ENCODE measurements at regions not wholly inside any gene's neighbourhood (a gene's known extent, or its start where the extent isn't known, plus 50 kb on each side); places are given as distances from the start of the nearest gene placed in this dataset.

- Mint-ChIP-seq H3K9me3 (peaks cover 4% of the 10 kb centered on the region), H3K4me3 (no peak overlapping the region), H3K27ac (no peak overlapping the region), H3K36me3 (ENCODE audit: low read depth) (no peaks in the 10 kb centered on the region), H3K4me1 (ENCODE audit: low read depth) (no peaks in the 10 kb centered on the region), H3K27me3 (no peaks in the 10 kb centered on the region)
- DNase-seq (no peak), ATAC-seq (no peak)
- no peak for TF ChIP-seq CTCF (IDR thresholded peaks at IDR 0.05)
- POLR2A ChIA-PET, result interaction anchor here (0.6 kb wide), 1 partner anchor 842 kb away, joined by 3 read pairs; no protein-coding TSS in a partner anchor
- CTCF ChIA-PET, result no interaction called here
- intact Hi-C loops (cut with micrococcal nuclease), result no loop called here
Measured at GRCh38 chr4:166482758-166483157, 609.7 kb downstream of the TLL1 start.

- ChIA-PET POLR2A (no interaction called here), CTCF (no interaction called here)
- no peak overlapping the region for H3K4me3 Mint-ChIP-seq
- no peak for ATAC-seq
- no peak for TF ChIP-seq CTCF (IDR thresholded peaks at IDR 0.05)
- H3K27ac Mint-ChIP-seq, result no peak overlapping the region
- H3K9me3 Mint-ChIP-seq, result peaks cover 3% of the 10 kb centered on the region
- H3K4me1 Mint-ChIP-seq (ENCODE audit: low read depth), result no peaks in the 10 kb centered on the region
- intact Hi-C loops (cut with micrococcal nuclease), result no loop called here
- DNase-seq, result no peak
- H3K36me3 Mint-ChIP-seq (ENCODE audit: low read depth), result no peaks in the 10 kb centered on the region
- H3K27me3 Mint-ChIP-seq, result no peaks in the 10 kb centered on the region
Measured at GRCh38 chr4:166491635-166492034, 618.6 kb downstream of the TLL1 start.

DNA sequence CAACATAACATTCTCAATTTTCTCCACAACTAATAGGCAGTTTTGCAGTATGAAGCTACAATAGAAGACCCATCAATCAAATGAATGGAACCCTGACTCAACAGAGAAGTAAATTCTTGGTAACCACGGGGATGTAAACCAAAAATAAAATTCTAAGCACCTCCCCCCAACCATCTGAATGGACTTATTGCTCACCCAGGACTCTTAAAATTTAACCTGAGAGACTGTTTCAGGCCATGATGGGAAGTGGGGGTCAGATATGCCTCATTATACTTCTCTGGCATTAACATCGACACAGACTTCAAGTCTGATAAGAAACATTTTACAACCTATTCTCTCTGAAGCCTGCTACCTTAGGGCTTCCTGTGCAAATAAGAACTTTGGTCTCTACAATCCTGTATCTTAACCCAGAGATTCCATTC is 620.9 kb downstream of the TLL1 start:
- Mint-ChIP-seq H3K27me3 (no peaks in the 10 kb centered on the region), H3K27ac (no peak overlapping the region), H3K36me3 (ENCODE audit: low read depth) (no peaks in the 10 kb centered on the region), H3K9me3 (peaks cover 3% of the 10 kb centered on the region), H3K4me1 (ENCODE audit: low read depth) (no peaks in the 10 kb centered on the region), H3K4me3 (no peak overlapping the region)
- ChIA-PET CTCF (no interaction called here), POLR2A (no interaction called here)
- no peak for TF ChIP-seq CTCF (IDR thresholded peaks at IDR 0.05)
- no peak for ATAC-seq
- no peak for DNase-seq
- intact Hi-C loops (cut with micrococcal nuclease), result no loop called here

GRCh38 chr4:166498546-166498945 is 625.5 kb downstream of the TLL1 start:
- POLR2A ChIA-PET, result no interaction called here
- H3K36me3 Mint-ChIP-seq (ENCODE audit: low read depth), result no peaks in the 10 kb centered on the region
- ATAC-seq (no peak), DNase-seq (no peak)
- H3K4me1 Mint-ChIP-seq (ENCODE audit: low read depth), result no peaks in the 10 kb centered on the region
- no peak overlapping the region for H3K4me3 Mint-ChIP-seq
- H3K9me3 Mint-ChIP-seq, result peaks cover 1% of the 10 kb centered on the region
- intact Hi-C loops (cut with micrococcal nuclease), result no loop called here
- H3K27ac Mint-ChIP-seq, result no peak overlapping the region
- CTCF ChIA-PET, result no interaction called here
- TF ChIP-seq CTCF (IDR thresholded peaks at IDR 0.05), result no peak
- H3K27me3 Mint-ChIP-seq, result no peaks in the 10 kb centered on the region

DNA sequence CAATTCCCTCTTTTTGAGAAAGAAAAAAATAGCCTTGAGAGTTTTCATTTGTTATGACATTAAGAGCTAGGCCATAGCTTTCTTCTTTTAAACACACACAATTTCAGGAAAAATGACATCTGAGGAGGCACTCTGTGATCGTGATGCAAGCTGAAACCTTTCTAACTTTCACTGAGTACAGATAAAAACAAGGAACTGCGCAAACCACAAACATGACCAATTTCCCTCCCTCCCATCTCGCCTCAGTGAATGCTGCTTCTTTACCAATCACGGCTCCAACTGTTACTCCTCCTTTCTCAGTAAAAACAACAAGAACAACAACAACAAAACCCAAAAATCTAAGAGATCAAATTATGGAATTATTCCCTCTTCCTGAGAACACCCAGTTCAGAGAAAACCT is 626.8 kb downstream of the TLL1 start:
- Mint-ChIP-seq H3K4me3 (no peak overlapping the region), H3K36me3 (ENCODE audit: low read depth) (no peaks in the 10 kb centered on the region), H3K27ac (no peak overlapping the region), H3K9me3 (no peaks in the 10 kb centered on the region), H3K27me3 (no peaks in the 10 kb centered on the region), H3K4me1 (ENCODE audit: low read depth) (no peaks in the 10 kb centered on the region)
- no peak for TF ChIP-seq CTCF (IDR thresholded peaks at IDR 0.05)
- no peak for DNase-seq
- intact Hi-C loops (cut with micrococcal nuclease), result no loop called here
- no peak for ATAC-seq
- ChIA-PET POLR2A (no interaction called here), CTCF (no interaction called here)

All from activated CD8-positive, alpha-beta T cell treated with anti-CD3 and anti-CD28 coated beads for 36 hours (primary cell).